ENCODE measurements at regions not wholly inside any gene's neighbourhood (a gene's known extent, or its start where the extent isn't known, plus 50 kb on each side); places are given as distances from the start of the nearest gene placed in this dataset.

GRCh38 chr4:96602661-96603060 lies 762.8 kb downstream of the PDHA2 start:
- no peak overlapping the region for H3K4me3 ChIP-seq (ENCODE audit: low read depth, poor library complexity, severe bottlenecking)
- TF ChIP-seq, protein P1, sequence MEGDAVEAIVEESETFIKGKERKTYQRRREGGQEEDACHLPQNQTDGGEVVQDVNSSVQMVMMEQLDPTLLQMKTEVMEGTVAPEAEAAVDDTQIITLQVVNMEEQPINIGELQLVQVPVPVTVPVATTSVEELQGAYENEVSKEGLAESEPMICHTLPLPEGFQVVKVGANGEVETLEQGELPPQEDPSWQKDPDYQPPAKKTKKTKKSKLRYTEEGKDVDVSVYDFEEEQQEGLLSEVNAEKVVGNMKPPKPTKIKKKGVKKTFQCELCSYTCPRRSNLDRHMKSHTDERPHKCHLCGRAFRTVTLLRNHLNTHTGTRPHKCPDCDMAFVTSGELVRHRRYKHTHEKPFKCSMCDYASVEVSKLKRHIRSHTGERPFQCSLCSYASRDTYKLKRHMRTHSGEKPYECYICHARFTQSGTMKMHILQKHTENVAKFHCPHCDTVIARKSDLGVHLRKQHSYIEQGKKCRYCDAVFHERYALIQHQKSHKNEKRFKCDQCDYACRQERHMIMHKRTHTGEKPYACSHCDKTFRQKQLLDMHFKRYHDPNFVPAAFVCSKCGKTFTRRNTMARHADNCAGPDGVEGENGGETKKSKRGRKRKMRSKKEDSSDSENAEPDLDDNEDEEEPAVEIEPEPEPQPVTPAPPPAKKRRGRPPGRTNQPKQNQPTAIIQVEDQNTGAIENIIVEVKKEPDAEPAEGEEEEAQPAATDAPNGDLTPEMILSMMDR (IDR thresholded peaks at IDR 0.05) = no peak
- TF ChIP-seq POLR2A (IDR thresholded peaks at IDR 0.05) = no peak
- WGBS, 2 donors = 68 to 74% methylated on average over 3 of the region's 3 CpGs
- intact Hi-C loops (cut with DNase I; ENCODE audit: low total_unique reads) = no loop called here
- no peak for DNase-seq (ENCODE audit: low spot score in 2 of 2)

DNA sequence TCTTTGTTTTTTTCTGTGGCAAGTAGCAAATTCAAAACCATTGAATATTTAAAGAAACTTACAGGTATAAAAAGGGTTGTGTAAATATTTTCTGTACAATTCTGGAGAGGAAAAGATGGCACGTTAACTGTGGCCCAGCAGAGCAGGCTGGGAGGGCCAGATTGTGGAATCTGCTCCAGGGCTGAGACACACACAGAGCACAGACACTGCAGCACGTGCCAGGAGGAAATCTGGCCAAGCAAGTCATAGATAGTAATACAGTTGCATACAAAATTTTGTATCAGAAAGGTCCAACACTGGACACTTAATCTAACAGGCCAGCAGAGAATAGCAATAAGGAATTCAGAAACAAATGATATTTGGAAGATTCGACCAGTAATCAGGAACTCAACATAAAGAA lies 763.7 kb downstream of the PDHA2 start:
- no peak for DNase-seq (ENCODE audit: low spot score in 2 of 2)
- TF ChIP-seq, protein P1 (IDR thresholded peaks at IDR 0.05) = no peak
- TF ChIP-seq POLR2A (IDR thresholded peaks at IDR 0.05) = no peak

GRCh38 chr4:96606451-96606850 lies 766.6 kb downstream of the PDHA2 start:
- intact Hi-C loops (cut with DNase I; ENCODE audit: low total_unique reads) = no loop called here
- no peak for DNase-seq (ENCODE audit: low spot score in 2 of 2)
- H3K4me3 ChIP-seq (ENCODE audit: low read depth, poor library complexity, severe bottlenecking) = no peak overlapping the region
- TF ChIP-seq, protein P1 (IDR thresholded peaks at IDR 0.05) = no peak
- TF ChIP-seq POLR2A (IDR thresholded peaks at IDR 0.05) = no peak

More for the DNA sequence above, 763.7 kb downstream of the PDHA2 start:
- no peak overlapping the region for H3K4me3 ChIP-seq (ENCODE audit: low read depth, poor library complexity, severe bottlenecking)
- 17 to 18% methylated on average over 3 of the region's 3 CpGs for WGBS, 2 donors
- intact Hi-C loops (cut with DNase I; ENCODE audit: low total_unique reads) = no loop called here

DNA sequence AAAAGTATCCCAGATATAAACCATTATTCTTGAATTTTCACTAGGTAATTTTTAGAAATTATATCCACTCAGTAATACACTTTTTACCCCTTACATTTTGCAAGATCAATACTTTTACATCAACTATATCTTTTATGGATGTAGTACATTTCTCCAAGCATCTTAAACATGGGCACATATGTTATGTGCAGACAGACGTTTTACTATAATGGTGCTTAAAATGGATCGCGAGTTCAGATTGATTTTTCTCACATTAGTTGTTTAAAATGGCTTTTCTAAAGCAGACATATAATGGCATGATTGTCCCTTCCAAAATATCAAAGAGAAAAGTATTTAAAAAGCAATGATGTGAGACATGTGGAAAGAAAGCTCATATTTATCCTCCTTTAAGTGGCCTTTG lies 786.1 kb downstream of the PDHA2 start:
- intact Hi-C loops (cut with DNase I; ENCODE audit: low total_unique reads) = no loop called here
- 79 to 83% methylated on average over 3 of the region's 3 CpGs for WGBS, 2 donors

GRCh38 chr4:96630839-96631238 lies 790.9 kb downstream of the PDHA2 start:
- no peak overlapping the region for H3K4me3 ChIP-seq (ENCODE audit: low read depth, poor library complexity, severe bottlenecking)
- TF ChIP-seq POLR2A (IDR thresholded peaks at IDR 0.05) = no peak
- TF ChIP-seq, protein P1 (IDR thresholded peaks at IDR 0.05) = no peak
- no peak for DNase-seq (ENCODE audit: low spot score in 2 of 2)
- intact Hi-C loops (cut with DNase I; ENCODE audit: low total_unique reads) = no loop called here
- 84 to 96% methylated on average over 2 of the region's 2 CpGs for WGBS, 2 donors

More for the DNA sequence above, 786.1 kb downstream of the PDHA2 start:
- H3K4me3 ChIP-seq (ENCODE audit: low read depth, poor library complexity, severe bottlenecking) = no peak overlapping the region
- no peak for DNase-seq (ENCODE audit: low spot score in 2 of 2)
- TF ChIP-seq, protein P1 (IDR thresholded peaks at IDR 0.05) = no peak
- no peak for TF ChIP-seq POLR2A (IDR thresholded peaks at IDR 0.05)

DNA sequence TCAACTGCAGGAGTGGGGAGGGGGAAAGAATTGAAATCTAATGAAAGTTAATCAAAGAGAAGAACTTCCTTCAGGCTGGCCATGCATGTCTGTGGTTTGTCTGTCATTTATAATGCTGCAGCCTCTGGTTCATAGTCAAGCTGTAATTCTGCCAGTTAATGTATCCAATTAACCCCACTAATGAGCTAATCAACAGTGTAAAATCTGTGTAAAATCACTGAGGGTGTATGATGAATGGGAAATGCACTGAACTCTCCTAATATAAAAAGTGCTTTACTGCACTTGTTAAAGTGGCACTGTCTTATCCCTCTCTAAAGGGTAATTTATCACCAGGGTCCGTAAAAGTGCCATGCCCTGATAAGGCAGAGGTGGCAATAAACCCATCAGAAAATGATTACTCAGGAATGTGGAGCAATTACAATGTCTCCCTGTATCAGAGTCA lies 798.1 kb downstream of the PDHA2 start:
- no peak overlapping the region for H3K4me3 ChIP-seq (ENCODE audit: low read depth, poor library complexity, severe bottlenecking)
- intact Hi-C loops (cut with DNase I; ENCODE audit: low total_unique reads) = no loop called here
- WGBS, 2 donors = 43 to 50% methylated on average over 1 of the region's 1 CpG
- no peak for TF ChIP-seq POLR2A (IDR thresholded peaks at IDR 0.05)
- TF ChIP-seq, protein P1 (IDR thresholded peaks at IDR 0.05) = no peak
- no peak for DNase-seq (ENCODE audit: low spot score in 2 of 2)
